ENCODE measurements at regions not wholly inside any gene's neighbourhood (a gene's known extent, or its start where the extent isn't known, plus 50 kb on each side); places are given as distances from the start of the nearest gene placed in this dataset.

GRCh38 chr1:5453347-5453746, 538.9 kb downstream of the NPHP4 start (continued):
- TF ChIP-seq MLX (CRISPR knock-in tag; IDR thresholded peaks at IDR 0.05) (no peak), AR (CRISPR knock-in tag; IDR thresholded peaks at IDR 0.05) (no peak), RORB (CRISPR knock-in tag; IDR thresholded peaks at IDR 0.05) (no peak), GRHL2 (CRISPR knock-in tag; IDR thresholded peaks at IDR 0.05; ENCODE audit: insufficient replicate concordance, severe bottlenecking) (no peak), E2F4 (CRISPR knock-in tag; IDR thresholded peaks at IDR 0.05; ENCODE audit: borderline replicate concordance, low read depth) (no peak), ZNF512 (CRISPR knock-in tag; IDR thresholded peaks at IDR 0.05; ENCODE audit: borderline replicate concordance) (no peak), JAZF1 (CRISPR knock-in tag; IDR thresholded peaks at IDR 0.05) (no peak), ATF2 (CRISPR knock-in tag; IDR thresholded peaks at IDR 0.05; ENCODE audit: borderline replicate concordance, low read depth) (no peak), ZNF138 (CRISPR knock-in tag; conservative IDR thresholded peaks at IDR 0.05) (no peak), ZNF396 (CRISPR knock-in tag; IDR thresholded peaks at IDR 0.05; ENCODE audit: borderline replicate concordance) (no peak), E2F5 (CRISPR knock-in tag; IDR thresholded peaks at IDR 0.05) (no peak)

- CTCF ChIA-PET, result no interaction called here
- H3K4me1 Mint-ChIP-seq, result no peaks in the 10 kb centered on the region
- peaks cover 4% of the 10 kb centered on the region; the same call in 1 of the 2 replicates for H3K27me3 Mint-ChIP-seq (ENCODE audit: low read depth)
- no peak overlapping the region for H3K27ac Mint-ChIP-seq
- ATAC-seq, result no peak
- H3K36me3 Mint-ChIP-seq, result peaks cover 62% of the 10 kb centered on the region
- H3K9me3 Mint-ChIP-seq, result peaks cover 56% of the 10 kb centered on the region
- H3K4me3 Mint-ChIP-seq, result no peak overlapping the region
- POLR2A ChIA-PET, result no interaction called here
- no peak for DNase-seq (ENCODE audit: low spot score)
- TF ChIP-seq AR (CRISPR knock-in tag; IDR thresholded peaks at IDR 0.05) (no peak), ETV6 (CRISPR knock-in tag; IDR thresholded peaks at IDR 0.05) (no peak), ZNF416 (CRISPR knock-in tag; IDR thresholded peaks at IDR 0.05) (no peak), ZSCAN18 (CRISPR knock-in tag; IDR thresholded peaks at IDR 0.05) (no peak), KAT7 (CRISPR knock-in tag; IDR thresholded peaks at IDR 0.05; ENCODE audit: borderline replicate concordance) (no peak), ERG (CRISPR knock-in tag; IDR thresholded peaks at IDR 0.05) (no peak), SOX15 (CRISPR knock-in tag; IDR thresholded peaks at IDR 0.05) (no peak), ZNF396 (CRISPR knock-in tag; IDR thresholded peaks at IDR 0.05; ENCODE audit: borderline replicate concordance) (no peak), FOXP4 (CRISPR knock-in tag; IDR thresholded peaks at IDR 0.05) (no peak)
Measured at GRCh38 chr1:5451671-5452070, 540.6 kb downstream of the NPHP4 start.

Measured in WTC11 (cell line).